HEK293 (cell line): ENCODE measurements at regions not wholly inside any gene's neighbourhood (a gene's known extent, or its start where the extent isn't known, plus 50 kb on each side); places are given as distances from the start of the nearest gene placed in this dataset.

ENCODE experiments used
- CTCF ChIA-PET: fragments of 350-600 bp; formaldehyde crosslinking; extraction: SDS; loops from one replicate; lab custom pipeline; 2021; ENCODE audit warnings: antibody characterized with exemption; lab: Yijun Ruan, JAX
- POLR2A ChIA-PET: fragments of 300-600 bp; formaldehyde crosslinking; extraction: SDS; loops from one replicate; lab custom pipeline; 2020; ENCODE audit warnings: antibody characterized with exemption, inconsistent platforms; lab: Yijun Ruan, JAX
- H3K27ac ChIP-seq: fragments of 200-500 bp; sonication (Bioruptor generic); 2 replicates; pipeline ENCODE4 v1.5.1; 2014; ENCODE audit warnings: low read depth, low read length, control low read depth, inconsistent platforms; ENCODE audit errors: extremely low read depth
- H3K36me3 ChIP-seq, 2 experiments: fragments of 200-500 bp in 1 of 2; sonication (Bioruptor generic) in 1 of 2; 1 replicate in 1 of 2; 2 replicates in 1 of 2; pipeline ENCODE4 v1.5.1; 2014 to 2017; ENCODE audit warnings: inconsistent platforms in 2 of 2, low read length in 2 of 2; ENCODE audit not compliant: control insufficient read depth in 2 of 2, insufficient read depth in 1 of 2
- H3K4me1 ChIP-seq: fragments of 200-500 bp; sonication (Bioruptor generic); 2 replicates; pipeline ENCODE4 v1.5.1; 2014; ENCODE audit warnings: mild to moderate bottlenecking, low read length, inconsistent platforms; ENCODE audit not compliant: control insufficient read depth, insufficient read depth
- H3K4me3 ChIP-seq: 2 replicates; pipeline ENCODE4 v1.5.1; 2011; ENCODE audit warnings: low read depth, mild to moderate bottlenecking, control low read depth, low read length, moderate library complexity
- H3K9me3 ChIP-seq: fragments of 200-500 bp; sonication (Bioruptor generic); 2 replicates; pipeline ENCODE4 v1.5.1; 2014; ENCODE audit warnings: low read depth, low read length, inconsistent platforms; ENCODE audit not compliant: control insufficient read depth, insufficient read depth
- IKZF3 ChIP-seq: fragments of 450-650 bp; IDR thresholded peaks from 2 replicates; pipeline ENCODE4 v1.5.0; 2018; ENCODE audit warnings: missing biosample characterization, mild to moderate bottlenecking, missing genetic modification characterization, moderate library complexity
- KLF7 ChIP-seq: fragments of 450-650 bp; formaldehyde crosslinking; IDR thresholded peaks from 2 replicates; pipeline ENCODE4 v1.5.1; 2016; ENCODE audit warnings: missing biosample characterization, missing genetic modification characterization, borderline replicate concordance
- PRDM1 ChIP-seq: fragments of 450-650 bp; formaldehyde crosslinking; IDR thresholded peaks from 2 replicates; pipeline ENCODE4; 2016; ENCODE audit warnings: missing biosample characterization, missing genetic modification characterization
- WT1 ChIP-seq: fragments of 450-650 bp; formaldehyde crosslinking; IDR thresholded peaks from 2 replicates; pipeline ENCODE4 v1.5.1; 2016; ENCODE audit warnings: missing biosample characterization, missing genetic modification characterization
- ZFP37 ChIP-seq: fragments of 450-650 bp; formaldehyde crosslinking; IDR thresholded peaks from 2 replicates; pipeline ENCODE4 v1.5.1; 2016; ENCODE audit warnings: missing biosample characterization, missing genetic modification characterization
- ZNF114 ChIP-seq: fragments of 450-650 bp; formaldehyde crosslinking; IDR thresholded peaks from 2 replicates; pipeline ENCODE4 v1.5.0; 2017; ENCODE audit warnings: missing biosample characterization, missing genetic modification characterization
- ZNF155 ChIP-seq: fragments of 450-650 bp; formaldehyde crosslinking; IDR thresholded peaks from 2 replicates; pipeline ENCODE4 v1.5.1; 2016; ENCODE audit warnings: missing biosample characterization, missing genetic modification characterization
- ZNF16 ChIP-seq: fragments of 450-650 bp; formaldehyde crosslinking; IDR thresholded peaks from 2 replicates; pipeline ENCODE4 v1.5.1; 2016; ENCODE audit warnings: low read depth, missing biosample characterization, missing genetic modification characterization
- ZNF324 ChIP-seq: fragments of 450-650 bp; formaldehyde crosslinking; IDR thresholded peaks from 2 replicates; pipeline ENCODE4 v1.5.1; 2016; ENCODE audit warnings: missing biosample characterization, missing genetic modification characterization
- ZNF514 ChIP-seq: fragments of 450-650 bp; formaldehyde crosslinking; IDR thresholded peaks from 2 replicates; pipeline ENCODE4 v1.5.1; 2016; ENCODE audit warnings: missing biosample characterization, missing genetic modification characterization
- ZNF623 ChIP-seq: fragments of 450-650 bp; formaldehyde crosslinking; IDR thresholded peaks from 2 replicates; pipeline ENCODE4 v1.5.1; 2016; ENCODE audit warnings: missing biosample characterization, missing genetic modification characterization
- ZNF658 ChIP-seq: fragments of 450-650 bp; formaldehyde crosslinking; IDR thresholded peaks from 2 replicates; pipeline ENCODE4; 2016; ENCODE audit warnings: missing biosample characterization, missing genetic modification characterization
- ZSCAN30 ChIP-seq: fragments of 450-650 bp; IDR thresholded peaks from 2 replicates; pipeline ENCODE4 v1.5.1; 2018; ENCODE audit warnings: missing biosample characterization, mild to moderate bottlenecking, missing genetic modification characterization, moderate library complexity
- TF ChIP-seq, protein P1 (sequence below): fragments of 450-650 bp; formaldehyde crosslinking; IDR thresholded peaks from 2 replicates; pipeline ENCODE4 v1.5.0; 2017; ENCODE audit warnings: missing biosample characterization, missing genetic modification characterization, borderline replicate concordance
- TF ChIP-seq, protein P2 (sequence below): fragments of 450-650 bp; formaldehyde crosslinking; IDR thresholded peaks from 2 replicates; pipeline ENCODE4 v1.5.1; 2016; ENCODE audit warnings: missing biosample characterization, missing genetic modification characterization
- TF ChIP-seq, protein P3 (sequence below): fragments of 450-650 bp; IDR thresholded peaks from 2 replicates; pipeline ENCODE4 v1.5.1; 2018; ENCODE audit warnings: missing biosample characterization, mild to moderate bottlenecking, missing genetic modification characterization
- TF ChIP-seq, protein P4 (sequence below): IDR thresholded peaks from 2 replicates; pipeline ENCODE4 v1.6.1; 2011; ENCODE audit warnings: mild to moderate bottlenecking, low read depth, low read length, borderline replicate concordance

DNA sequence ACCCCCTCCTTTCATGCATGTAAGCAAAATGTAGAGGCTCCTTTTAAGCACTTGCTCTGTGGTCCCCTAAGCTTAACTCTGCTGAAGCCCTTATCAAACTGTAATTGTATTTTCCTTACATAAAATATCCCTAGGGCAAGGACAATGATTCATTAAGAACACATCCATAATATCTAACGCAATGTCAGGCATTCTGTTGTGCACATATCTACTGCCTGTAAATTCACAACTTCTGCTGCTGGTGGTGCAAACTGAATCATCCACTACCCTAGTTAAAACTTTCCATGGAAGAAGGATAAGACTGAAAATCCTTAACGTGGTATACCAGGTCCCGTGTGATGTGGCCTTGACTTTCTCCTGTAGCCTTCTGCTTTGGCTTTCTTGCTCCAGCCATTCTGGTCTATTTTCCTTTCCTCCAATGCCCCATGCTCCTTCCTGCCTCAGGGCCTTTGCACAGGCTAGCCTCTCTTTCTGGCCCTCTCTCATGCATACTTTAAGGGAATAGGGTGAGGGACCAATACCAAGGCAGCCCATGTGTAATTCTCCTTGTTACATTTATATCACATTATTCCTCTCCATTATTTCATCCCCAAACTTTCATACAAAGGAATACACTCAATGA, 113.6 kb upstream of the ZFP64 start:
- H3K4me1 ChIP-seq = no peaks in the 10 kb centered on the region
- ChIA-PET POLR2A (no interaction called here), CTCF (no interaction called here)
- no peaks in the 10 kb centered on the region for H3K9me3 ChIP-seq
- H3K36me3 ChIP-seq = no peaks in the 10 kb centered on the region
- H3K27ac ChIP-seq = no peak overlapping the region
- TF ChIP-seq, protein P1, sequence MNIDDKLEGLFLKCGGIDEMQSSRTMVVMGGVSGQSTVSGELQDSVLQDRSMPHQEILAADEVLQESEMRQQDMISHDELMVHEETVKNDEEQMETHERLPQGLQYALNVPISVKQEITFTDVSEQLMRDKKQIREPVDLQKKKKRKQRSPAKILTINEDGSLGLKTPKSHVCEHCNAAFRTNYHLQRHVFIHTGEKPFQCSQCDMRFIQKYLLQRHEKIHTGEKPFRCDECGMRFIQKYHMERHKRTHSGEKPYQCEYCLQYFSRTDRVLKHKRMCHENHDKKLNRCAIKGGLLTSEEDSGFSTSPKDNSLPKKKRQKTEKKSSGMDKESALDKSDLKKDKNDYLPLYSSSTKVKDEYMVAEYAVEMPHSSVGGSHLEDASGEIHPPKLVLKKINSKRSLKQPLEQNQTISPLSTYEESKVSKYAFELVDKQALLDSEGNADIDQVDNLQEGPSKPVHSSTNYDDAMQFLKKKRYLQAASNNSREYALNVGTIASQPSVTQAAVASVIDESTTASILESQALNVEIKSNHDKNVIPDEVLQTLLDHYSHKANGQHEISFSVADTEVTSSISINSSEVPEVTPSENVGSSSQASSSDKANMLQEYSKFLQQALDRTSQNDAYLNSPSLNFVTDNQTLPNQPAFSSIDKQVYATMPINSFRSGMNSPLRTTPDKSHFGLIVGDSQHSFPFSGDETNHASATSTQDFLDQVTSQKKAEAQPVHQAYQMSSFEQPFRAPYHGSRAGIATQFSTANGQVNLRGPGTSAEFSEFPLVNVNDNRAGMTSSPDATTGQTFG = no peak
- TF ChIP-seq KLF7 (tag by site-specific recombination) (no peak), ZNF623 (tag by site-specific recombination) (peak; percentile 67), ZNF114 (no peak)
- H3K4me3 ChIP-seq = no peak overlapping the region

DNA sequence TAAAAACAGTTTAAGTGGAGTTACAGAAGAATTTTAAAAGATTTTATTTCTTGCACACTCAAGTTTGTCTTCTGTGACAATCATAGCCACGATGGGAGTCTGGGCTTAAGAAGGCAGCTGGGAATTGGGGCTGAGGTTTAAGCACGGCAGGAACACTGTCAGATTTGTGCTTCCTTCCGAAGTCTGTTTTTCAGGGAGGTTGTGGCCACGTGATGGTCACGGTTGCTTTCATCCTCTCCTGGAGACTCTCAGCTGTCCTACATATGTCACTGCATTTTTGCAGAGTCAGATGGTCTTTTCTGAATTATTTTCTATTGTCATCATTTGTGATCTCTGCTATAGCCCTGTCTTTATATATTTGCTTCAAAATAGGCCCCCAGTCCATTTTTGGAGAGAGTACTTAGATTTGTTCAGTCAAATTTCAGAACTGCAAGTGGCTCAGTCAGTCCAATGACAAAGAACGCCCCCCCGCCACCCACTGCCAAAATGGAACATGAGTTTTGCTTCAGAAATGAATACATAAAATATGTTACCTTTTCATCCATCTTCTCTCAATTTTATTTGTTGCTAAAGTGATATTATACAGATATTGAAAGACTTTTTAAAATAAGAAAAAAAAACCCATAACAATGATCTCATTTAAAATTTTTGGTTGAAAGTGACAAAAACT, 111.8 kb upstream of the ZFP64 start:
- TF ChIP-seq ZNF514 (tag by site-specific recombination) = no peak
- no peak for TF ChIP-seq ZNF155 (tag by site-specific recombination)
- TF ChIP-seq ZNF16 = no peak
- TF ChIP-seq, protein P2, sequence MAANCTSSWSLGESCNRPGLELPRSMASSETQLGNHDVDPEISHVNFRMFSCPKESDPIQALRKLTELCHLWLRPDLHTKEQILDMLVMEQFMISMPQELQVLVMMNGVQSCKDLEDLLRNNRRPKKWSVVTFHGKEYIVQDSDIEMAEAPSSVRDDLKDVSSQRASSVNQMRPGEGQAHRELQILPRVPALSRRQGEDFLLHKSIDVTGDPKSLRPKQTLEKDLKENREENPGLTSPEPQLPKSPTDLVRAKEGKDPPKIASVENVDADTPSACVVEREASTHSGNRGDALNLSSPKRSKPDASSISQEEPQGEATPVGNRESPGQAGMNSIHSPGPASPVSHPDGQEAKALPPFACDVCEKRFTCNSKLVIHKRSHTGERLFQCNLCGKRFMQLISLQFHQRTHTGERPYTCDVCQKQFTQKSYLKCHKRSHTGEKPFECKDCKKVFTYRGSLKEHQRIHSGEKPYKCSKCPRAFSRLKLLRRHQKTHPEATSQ (tag by site-specific recombination) = no peak
- TF ChIP-seq ZFP37 (tag by site-specific recombination) = no peak
- no peak for TF ChIP-seq ZNF324 (tag by site-specific recombination)
- TF ChIP-seq ZSCAN30 = no peak
- TF ChIP-seq IKZF3 (tag by site-specific recombination) = no peak
- TF ChIP-seq, protein P3, sequence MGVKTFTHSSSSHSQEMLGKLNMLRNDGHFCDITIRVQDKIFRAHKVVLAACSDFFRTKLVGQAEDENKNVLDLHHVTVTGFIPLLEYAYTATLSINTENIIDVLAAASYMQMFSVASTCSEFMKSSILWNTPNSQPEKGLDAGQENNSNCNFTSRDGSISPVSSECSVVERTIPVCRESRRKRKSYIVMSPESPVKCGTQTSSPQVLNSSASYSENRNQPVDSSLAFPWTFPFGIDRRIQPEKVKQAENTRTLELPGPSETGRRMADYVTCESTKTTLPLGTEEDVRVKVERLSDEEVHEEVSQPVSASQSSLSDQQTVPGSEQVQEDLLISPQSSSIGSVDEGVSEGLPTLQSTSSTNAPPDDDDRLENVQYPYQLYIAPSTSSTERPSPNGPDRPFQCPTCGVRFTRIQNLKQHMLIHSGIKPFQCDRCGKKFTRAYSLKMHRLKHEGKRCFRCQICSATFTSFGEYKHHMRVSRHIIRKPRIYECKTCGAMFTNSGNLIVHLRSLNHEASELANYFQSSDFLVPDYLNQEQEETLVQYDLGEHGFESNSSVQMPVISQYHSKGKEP (tag by site-specific recombination) = no peak
- no peak for TF ChIP-seq WT1 (tag by site-specific recombination)
- no peak for TF ChIP-seq PRDM1
- TF ChIP-seq, protein P4, sequence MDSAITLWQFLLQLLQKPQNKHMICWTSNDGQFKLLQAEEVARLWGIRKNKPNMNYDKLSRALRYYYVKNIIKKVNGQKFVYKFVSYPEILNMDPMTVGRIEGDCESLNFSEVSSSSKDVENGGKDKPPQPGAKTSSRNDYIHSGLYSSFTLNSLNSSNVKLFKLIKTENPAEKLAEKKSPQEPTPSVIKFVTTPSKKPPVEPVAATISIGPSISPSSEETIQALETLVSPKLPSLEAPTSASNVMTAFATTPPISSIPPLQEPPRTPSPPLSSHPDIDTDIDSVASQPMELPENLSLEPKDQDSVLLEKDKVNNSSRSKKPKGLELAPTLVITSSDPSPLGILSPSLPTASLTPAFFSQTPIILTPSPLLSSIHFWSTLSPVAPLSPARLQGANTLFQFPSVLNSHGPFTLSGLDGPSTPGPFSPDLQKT = no peak
- no peak for TF ChIP-seq ZNF658 (tag by site-specific recombination)
- H3K36me3 ChIP-seq = no peaks in the 10 kb centered on the region
- no peaks in the 10 kb centered on the region for H3K9me3 ChIP-seq
- no peak overlapping the region for H3K4me3 ChIP-seq
- ChIA-PET POLR2A (no interaction called here), CTCF (interaction anchor here (0.7 kb wide), 1 partner anchor 11 kb away, joined by 3 read pairs; no protein-coding TSS in a partner anchor)
- H3K27ac ChIP-seq = no peak overlapping the region
- H3K4me1 ChIP-seq = no peaks in the 10 kb centered on the region
